Hepatocyte (in vitro differentiated cells): ENCODE measurements at regions not wholly inside any gene's neighbourhood (a gene's known extent, or its start where the extent isn't known, plus 50 kb on each side); places are given as distances from the start of the nearest gene placed in this dataset.

Experiments
- DNase-seq: peaks from one replicate; pipeline ENCODE4 v3.0.0-alpha.2; 2016; ENCODE audit warnings: low spot score
- H2AFZ ChIP-seq: fragments of 200-600 bp; sonication (generic); 2 replicates; pipeline ENCODE4 v1.6.0; 2016; ENCODE audit warnings: antibody characterized with exemption, mild to moderate bottlenecking
- H3K27ac ChIP-seq: fragments of 200-600 bp; sonication (generic); 2 replicates; pipeline ENCODE4 v1.5.1; 2016; ENCODE audit warnings: mild to moderate bottlenecking
- H3K27me3 ChIP-seq: fragments of 200-600 bp; sonication (generic); 2 replicates; pipeline ENCODE4 v1.6.1; 2016
- H3K36me3 ChIP-seq: fragments of 200-600 bp; sonication (generic); replicated peaks from 2 replicates; pipeline ENCODE4 v1.5.1; 2016; ENCODE audit warnings: low read depth; ENCODE audit not compliant: insufficient read depth
- H3K4me1 ChIP-seq: fragments of 200-600 bp; sonication (generic); 2 replicates; pipeline ENCODE4 v1.5.1; 2016; ENCODE audit warnings: mild to moderate bottlenecking, moderate library complexity; ENCODE audit not compliant: insufficient read depth
- H3K4me2 ChIP-seq: fragments of 200-600 bp; sonication (generic); 2 replicates; pipeline ENCODE4 v1.6.0; 2016
- H3K4me3 ChIP-seq: fragments of 200-600 bp; sonication (generic); 2 replicates; pipeline ENCODE4 v1.5.1; 2016; ENCODE audit warnings: mild to moderate bottlenecking
- H3K79me2 ChIP-seq: fragments of 200-600 bp; sonication (generic); 2 replicates; pipeline ENCODE4 v1.6.0; 2017; ENCODE audit warnings: mild to moderate bottlenecking
- H3K9me2 ChIP-seq: fragments of 200-600 bp; sonication (generic); replicated peaks from 2 replicates; pipeline ENCODE4 v1.6.0; 2017; ENCODE audit warnings: mild to moderate bottlenecking; ENCODE audit not compliant: insufficient read depth
- H3K9me3 ChIP-seq: fragments of 200-600 bp; sonication (generic); 2 replicates; pipeline ENCODE4 v1.5.1; 2016; ENCODE audit warnings: low read depth, mild to moderate bottlenecking
- H4K20me1 ChIP-seq: fragments of 200-600 bp; sonication (generic); 2 replicates; pipeline ENCODE4 v1.6.0; 2016; ENCODE audit warnings: mild to moderate bottlenecking; ENCODE audit not compliant: insufficient read depth, poor library complexity, severe bottlenecking
- EZH2 ChIP-seq: fragments of 200-600 bp; sonication (generic); IDR thresholded peaks from 2 replicates; pipeline ENCODE4 v1.6.1; 2016; ENCODE audit warnings: antibody characterized with exemption, mild to moderate bottlenecking, borderline replicate concordance
- EZH2phosphoT487 ChIP-seq: fragments of 200-600 bp; sonication (generic); IDR thresholded peaks from one replicate; pipeline ENCODE4 v1.6.1; 2018; ENCODE audit warnings: antibody characterized with exemption, mild to moderate bottlenecking, low read depth, moderate library complexity; ENCODE audit not compliant: unreplicated experiment, severe bottlenecking
- WGBS: methylation state at CpG from one replicate; pipeline ENCODE4 v1.1.6; 2016; ENCODE audit warnings: low lambda C conversion rate; ENCODE audit errors: missing lambda C conversion rate; 5-methylcytosine and 5-hydroxymethylcytosine counted together
- TF ChIP-seq, protein P1 (sequence below): fragments of 200-600 bp; sonication (generic); IDR thresholded peaks from 2 replicates; pipeline ENCODE4 v1.5.1; 2016; ENCODE audit warnings: antibody characterized with exemption, mild to moderate bottlenecking; ENCODE audit not compliant: poor library complexity

DNA sequence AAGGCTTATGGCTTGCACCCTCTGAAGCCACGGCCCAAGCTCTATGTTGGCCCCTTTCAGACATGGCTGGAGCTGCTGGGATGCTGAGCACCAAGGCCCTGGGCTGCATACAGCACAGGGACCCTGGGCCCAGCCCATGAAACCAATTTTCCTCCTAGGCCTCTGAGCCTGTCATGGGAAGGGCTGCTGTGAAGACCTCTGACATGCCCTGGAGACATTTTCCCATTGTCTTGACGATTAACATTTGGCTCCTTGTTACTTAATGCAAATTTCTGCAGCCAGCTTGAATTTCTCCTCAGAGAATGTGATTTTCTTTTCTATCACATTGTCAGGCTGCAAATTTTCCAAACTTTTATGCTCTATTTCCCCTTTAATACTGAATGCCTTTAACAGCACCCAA is 844.7 kb downstream of the PCDH18 start:
- 72% methylated on average over 2 of the region's 2 CpGs for WGBS
- Histone ChIP-seq H3K9me3 (no peaks in the 10 kb centered on the region), H3K27me3 (no peaks in the 10 kb centered on the region), H3K27ac (no peak overlapping the region), H3K4me3 (no peak overlapping the region), H4K20me1 (no peaks in the 10 kb centered on the region), H3K4me1 (no peaks in the 10 kb centered on the region), H3K36me3 (no peaks in the 10 kb centered on the region), H3K9me2 (no peaks in the 10 kb centered on the region), H2AFZ (no peak overlapping the region), H3K4me2 (no peak overlapping the region), H3K79me2 (no peaks in the 10 kb centered on the region)
- DNase-seq = no peak
- no peak for TF ChIP-seq EZH2
- no peak for TF ChIP-seq EZH2phosphoT487
- TF ChIP-seq, protein P1, sequence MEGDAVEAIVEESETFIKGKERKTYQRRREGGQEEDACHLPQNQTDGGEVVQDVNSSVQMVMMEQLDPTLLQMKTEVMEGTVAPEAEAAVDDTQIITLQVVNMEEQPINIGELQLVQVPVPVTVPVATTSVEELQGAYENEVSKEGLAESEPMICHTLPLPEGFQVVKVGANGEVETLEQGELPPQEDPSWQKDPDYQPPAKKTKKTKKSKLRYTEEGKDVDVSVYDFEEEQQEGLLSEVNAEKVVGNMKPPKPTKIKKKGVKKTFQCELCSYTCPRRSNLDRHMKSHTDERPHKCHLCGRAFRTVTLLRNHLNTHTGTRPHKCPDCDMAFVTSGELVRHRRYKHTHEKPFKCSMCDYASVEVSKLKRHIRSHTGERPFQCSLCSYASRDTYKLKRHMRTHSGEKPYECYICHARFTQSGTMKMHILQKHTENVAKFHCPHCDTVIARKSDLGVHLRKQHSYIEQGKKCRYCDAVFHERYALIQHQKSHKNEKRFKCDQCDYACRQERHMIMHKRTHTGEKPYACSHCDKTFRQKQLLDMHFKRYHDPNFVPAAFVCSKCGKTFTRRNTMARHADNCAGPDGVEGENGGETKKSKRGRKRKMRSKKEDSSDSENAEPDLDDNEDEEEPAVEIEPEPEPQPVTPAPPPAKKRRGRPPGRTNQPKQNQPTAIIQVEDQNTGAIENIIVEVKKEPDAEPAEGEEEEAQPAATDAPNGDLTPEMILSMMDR = no peak

DNA sequence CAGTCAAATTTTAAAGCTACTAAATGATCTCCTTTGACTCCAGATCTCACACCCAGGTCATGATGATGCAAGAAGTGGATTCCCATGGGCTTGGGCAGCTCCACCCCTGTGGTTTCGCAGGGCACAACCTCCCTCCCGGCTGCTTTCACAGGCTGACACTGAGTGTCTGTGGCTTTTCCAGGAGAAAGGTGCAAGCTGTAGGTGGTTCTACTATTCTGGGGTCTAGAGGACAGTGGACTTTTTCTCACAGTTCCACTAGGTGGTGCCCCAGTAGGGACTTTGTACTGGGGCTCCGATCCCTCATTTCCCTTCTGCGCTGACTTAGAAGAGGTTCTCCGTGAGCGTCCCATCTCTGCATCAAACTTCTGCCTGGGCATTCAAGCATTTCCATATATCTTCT is 845.2 kb downstream of the PCDH18 start:
- H3K27me3 ChIP-seq = no peaks in the 10 kb centered on the region
- H3K9me3 ChIP-seq = no peaks in the 10 kb centered on the region
- peak; percentile 11 for DNase-seq
- H4K20me1 ChIP-seq = no peaks in the 10 kb centered on the region
- H3K4me3 ChIP-seq = no peak overlapping the region
- TF ChIP-seq, protein P1 = peak; percentile 11
- no peak for TF ChIP-seq EZH2
- WGBS = 86% methylated on average over 6 of the region's 6 CpGs
- H3K9me2 ChIP-seq = no peaks in the 10 kb centered on the region
- no peak overlapping the region for H3K4me2 ChIP-seq
- no peaks in the 10 kb centered on the region for H3K4me1 ChIP-seq
- no peak overlapping the region for H3K27ac ChIP-seq
- H3K36me3 ChIP-seq = no peaks in the 10 kb centered on the region
- H3K79me2 ChIP-seq = no peaks in the 10 kb centered on the region
- H2AFZ ChIP-seq = no peak overlapping the region

DNA sequence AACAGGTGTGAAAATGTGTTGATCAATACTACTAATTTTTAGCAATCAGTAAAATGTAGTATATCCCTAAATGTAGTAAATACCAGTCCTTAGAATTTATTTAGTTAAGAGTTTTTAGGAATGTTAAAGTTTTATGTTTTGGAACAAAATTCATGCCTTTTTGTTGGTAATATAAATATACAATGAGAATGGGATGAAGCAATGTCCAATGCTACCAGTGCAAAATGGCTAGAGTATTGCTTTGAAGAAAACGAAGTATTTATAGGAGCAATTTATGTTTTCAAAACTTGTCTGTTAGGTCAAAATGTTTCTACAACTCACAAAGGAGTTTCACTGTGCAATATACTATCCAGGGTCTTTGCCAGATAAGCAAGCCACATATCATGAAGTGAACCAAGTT is 851.5 kb downstream of the PCDH18 start:
- Histone ChIP-seq H3K79me2 (no peaks in the 10 kb centered on the region), H3K9me2 (no peaks in the 10 kb centered on the region), H3K27me3 (no peaks in the 10 kb centered on the region), H3K4me2 (no peak overlapping the region), H3K4me3 (no peak overlapping the region), H2AFZ (no peak overlapping the region), H4K20me1 (no peaks in the 10 kb centered on the region), H3K36me3 (no peaks in the 10 kb centered on the region), H3K4me1 (no peaks in the 10 kb centered on the region), H3K27ac (no peak overlapping the region), H3K9me3 (no peaks in the 10 kb centered on the region)
- TF ChIP-seq, protein P1 = no peak
- TF ChIP-seq EZH2 (no peak), EZH2phosphoT487 (no peak)
- WGBS = 45% methylated on average over 1 of the region's 1 CpG
- DNase-seq = no peak

DNA sequence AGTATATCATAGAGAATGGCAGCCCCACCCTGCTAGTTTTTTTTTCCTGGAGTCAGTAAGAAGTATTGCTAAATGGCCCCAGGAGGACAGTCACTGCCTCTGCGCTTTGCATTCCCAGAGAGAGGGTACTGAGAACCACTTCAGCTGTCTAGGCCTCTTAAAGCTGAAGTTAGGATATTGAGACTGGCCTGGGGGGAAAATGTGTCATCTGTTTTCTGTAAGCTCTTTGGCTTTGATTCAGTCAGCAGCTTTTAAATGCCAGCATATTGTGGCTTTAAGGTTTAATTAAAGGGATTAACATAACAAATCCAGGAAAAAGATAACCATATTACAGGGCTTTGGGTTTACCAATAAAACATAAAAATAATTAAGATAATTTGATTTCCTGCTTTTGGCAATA is 852.0 kb downstream of the PCDH18 start:
- Histone ChIP-seq H3K79me2 (no peaks in the 10 kb centered on the region), H3K4me2 (no peak overlapping the region), H3K9me3 (no peaks in the 10 kb centered on the region), H3K4me1 (no peaks in the 10 kb centered on the region), H3K36me3 (no peaks in the 10 kb centered on the region), H3K4me3 (no peak overlapping the region), H3K27ac (no peak overlapping the region), H3K27me3 (no peaks in the 10 kb centered on the region), H2AFZ (no peak overlapping the region), H4K20me1 (no peaks in the 10 kb centered on the region), H3K9me2 (no peaks in the 10 kb centered on the region)
- 37% methylated on average over 1 of the region's 1 CpG for WGBS
- peak; percentile 34 for DNase-seq
- TF ChIP-seq, protein P1 = no peak
- TF ChIP-seq EZH2 (no peak), EZH2phosphoT487 (no peak)
